GM19468 (cell line): ENCODE measurements at regions not wholly inside any gene's neighbourhood (a gene's known extent, or its start where the extent isn't known, plus 50 kb on each side); places are given as distances from the start of the nearest gene placed in this dataset.

Experiments
- ATAC-seq: cut with Tn5 transposase; IDR thresholded peaks from one replicate; pipeline ENCODE4 v1.9.1; 2021; ENCODE audit warnings: mild to moderate bottlenecking, moderate library complexity, moderate number of reproducible peaks; ENCODE audit not compliant: unreplicated experiment; ENCODE audit errors: extremely low read depth

GRCh38 chr6:139592011-139592410 lies 217.6 kb upstream of the CITED2 start:
- no peak for ATAC-seq

- ATAC-seq: no peak
These were observed 216.8 kb upstream of the CITED2 start for GRCh38 chr6:139591075-139591865.

- ATAC-seq: no peak
These were observed 215.8 kb upstream of the CITED2 start for GRCh38 chr6:139590206-139590605.

GRCh38 chr6:139588734-139589593 lies 214.5 kb upstream of the CITED2 start:
- ATAC-seq: no peak

GRCh38 chr6:139588076-139588639 lies 213.7 kb upstream of the CITED2 start:
- no peak for ATAC-seq

GRCh38 chr6:139587469-139587868 lies 213.0 kb upstream of the CITED2 start:
- no peak for ATAC-seq

- ATAC-seq: no peak
These were observed 211.8 kb upstream of the CITED2 start for GRCh38 chr6:139586273-139586672.

- no peak for ATAC-seq
These were observed 210.2 kb upstream of the CITED2 start for GRCh38 chr6:139584599-139584998.

GRCh38 chr6:139583420-139583819 lies 209.0 kb upstream of the CITED2 start:
- no peak for ATAC-seq

- ATAC-seq: no peak
These were observed 208.5 kb upstream of the CITED2 start for GRCh38 chr6:139582956-139583355.

GRCh38 chr6:139581485-139581865 lies 207.0 kb upstream of the CITED2 start:
- no peak for ATAC-seq

- ATAC-seq: peak; percentile 94
These were observed 206.4 kb upstream of the CITED2 start for GRCh38 chr6:139580592-139581484.

GRCh38 chr6:139577763-139578604 lies 203.5 kb upstream of the CITED2 start:
- no peak for ATAC-seq

- no peak for ATAC-seq
These were observed 202.8 kb upstream of the CITED2 start for GRCh38 chr6:139577124-139577762.

GRCh38 chr6:139572001-139572400 lies 197.6 kb upstream of the CITED2 start:
- no peak for ATAC-seq

- ATAC-seq: no peak
These were observed 195.7 kb upstream of the CITED2 start for GRCh38 chr6:139570166-139570565.

- ATAC-seq: no peak
These were observed 195.1 kb upstream of the CITED2 start for GRCh38 chr6:139569566-139569965.

- ATAC-seq: no peak
These were observed 194.6 kb upstream of the CITED2 start for GRCh38 chr6:139568956-139569538.
